ENCODE measurements at regions not wholly inside any gene's neighbourhood (a gene's known extent, or its start where the extent isn't known, plus 50 kb on each side); places are given as distances from the start of the nearest gene placed in this dataset.

- no peak for DNase-seq (ENCODE audit: low read depth)
Measured at GRCh38 chr12:107525063-107525718, 160.4 kb upstream of the PWP1 start.

- DNase-seq (ENCODE audit: low read depth), result no peak
Measured at GRCh38 chr12:107525719-107526554, 159.7 kb upstream of the PWP1 start.

- DNase-seq (ENCODE audit: low read depth), result no peak
Measured at GRCh38 chr12:107526555-107527180, 158.9 kb upstream of the PWP1 start.

GRCh38 chr12:107528731-107529365 lies 156.8 kb upstream of the PWP1 start:
- DNase-seq (ENCODE audit: low read depth), result no peak

GRCh38 chr12:107529991-107530390 lies 155.6 kb upstream of the PWP1 start:
- DNase-seq (ENCODE audit: low read depth), result no peak

- no peak for DNase-seq (ENCODE audit: low read depth)
Measured at GRCh38 chr12:107530701-107531100, 154.9 kb upstream of the PWP1 start.

- no peak for DNase-seq (ENCODE audit: low read depth)
Measured at GRCh38 chr12:107533218-107533617, 152.4 kb upstream of the PWP1 start.

- DNase-seq (ENCODE audit: low read depth), result no peak
Measured at GRCh38 chr12:107536613-107537012, 149.0 kb upstream of the PWP1 start.

GRCh38 chr12:107537464-107538119 lies 148.0 kb upstream of the PWP1 start:
- no peak for DNase-seq (ENCODE audit: low read depth)

- DNase-seq (ENCODE audit: low read depth), result no peak
Measured at GRCh38 chr12:107539196-107539939, 146.2 kb upstream of the PWP1 start.

GRCh38 chr12:107541001-107541705 lies 144.4 kb upstream of the PWP1 start:
- no peak for DNase-seq (ENCODE audit: low read depth)

GRCh38 chr12:107543416-107543815 lies 142.2 kb upstream of the PWP1 start:
- no peak for DNase-seq (ENCODE audit: low read depth)

GRCh38 chr12:107543841-107544240 lies 141.8 kb upstream of the PWP1 start:
- no peak for DNase-seq (ENCODE audit: low read depth)

GRCh38 chr12:107544937-107545336 lies 140.7 kb upstream of the PWP1 start:
- DNase-seq (ENCODE audit: low read depth), result no peak

- no peak for DNase-seq (ENCODE audit: low read depth)
Measured at GRCh38 chr12:107545737-107546353, 139.8 kb upstream of the PWP1 start.

GRCh38 chr12:107547389-107547788 lies 138.2 kb upstream of the PWP1 start:
- DNase-seq (ENCODE audit: low read depth), result no peak

GRCh38 chr12:107549651-107550480 lies 135.7 kb upstream of the PWP1 start:
- DNase-seq (ENCODE audit: low read depth), result no peak

- no peak for DNase-seq (ENCODE audit: low read depth)
Measured at GRCh38 chr12:107551434-107551833, 134.2 kb upstream of the PWP1 start.

- no peak for DNase-seq (ENCODE audit: low read depth)
Measured at GRCh38 chr12:107552263-107552662, 133.3 kb upstream of the PWP1 start.
